Cardiac septum (tissue), 1 donor: ENCODE measurements at regions not wholly inside any gene's neighbourhood (a gene's known extent, or its start where the extent isn't known, plus 50 kb on each side); places are given as distances from the start of the nearest gene placed in this dataset.

Experiments used
- DNase-seq: peaks from one replicate; pipeline ENCODE4 v3.0.0-alpha.2; 2020; ENCODE audit warnings: low spot score
- intact Hi-C: fragments of 100-400 bp; cut with DNase I; formaldehyde crosslinking; loops from one replicate; pipeline ENCODE4 v1.14.0; 2022
- donor health status: DM: no; HTN: no; CAD: no.

- intact Hi-C loops: loop anchor here (10.0 kb wide), 1 partner anchor 152 kb away; no protein-coding TSS in a partner anchor
- DNase-seq: no peak
These were observed 51.0 kb upstream of the ADGRF1 start for GRCh38 chr6:47093169-47093568.

- intact Hi-C loops: loop anchor here (10.0 kb wide), 1 partner anchor 153 kb away; no protein-coding TSS in a partner anchor
These were observed 49.9 kb upstream of the ADGRF1 start for GRCh38 chr6:47091886-47092668.

More at GRCh38 chr6:47091886-47092668, 49.9 kb upstream of the ADGRF1 start:
- no peak for DNase-seq
